GM12878 (cell line): ENCODE measurements at regions not wholly inside any gene's neighbourhood (a gene's known extent, or its start where the extent isn't known, plus 50 kb on each side); places are given as distances from the start of the nearest gene placed in this dataset.

Experiments used
- ATAC-seq: fragments of 200-7000 bp; cut with Tn5 transposase; 3 replicates; pipeline ENCODE4 v1.9.1; 2020; ENCODE audit warnings: mild to moderate bottlenecking, moderate library complexity
- BruUV-seq: library from RNA; stranded (reverse); fragments of 400-500 nt; replicated peaks from 2 replicates; lab custom pipeline; 2021; lab: Mats Ljungman, UMichigan
- CTCF ChIA-PET: fragments of 300-600 bp; sonication (Branson Sonifier 250); formaldehyde crosslinking; extraction: SDS; loops from one replicate; lab custom pipeline; 2021; ENCODE audit warnings: inconsistent platforms; lab: Yijun Ruan, JAX
- POLR2A ChIA-PET: fragments of 350-600 bp; formaldehyde crosslinking; extraction: SDS; loops from one replicate; lab custom pipeline; 2021; ENCODE audit warnings: inconsistent platforms; lab: Charles Lee
- RAD21 ChIA-PET: fragments of 300-600 bp; sonication (Branson Sonifier 250); formaldehyde crosslinking; loops from one replicate; lab custom pipeline; 2023; ENCODE audit warnings: antibody characterized with exemption; ENCODE audit not compliant: unreplicated experiment; lab: Charles Lee
- SMC1A ChIA-PET: fragments of 300-600 bp; sonication (Branson Sonifier 250); formaldehyde crosslinking; loops from one replicate; lab custom pipeline; 2023; ENCODE audit not compliant: unreplicated experiment, uncharacterized antibody; lab: Charles Lee
- DNase-seq: peaks from one replicate; pipeline ENCODE4 v3.0.0-alpha.2; 2011; ENCODE audit warnings: low read depth, low spot score
- FAIRE-seq: peaks from 3 replicates; lab custom pipeline; 2011; peaks lifted over from hg19 to GRCh38; lab: Jason Lieb, UNC
- H2AFZ ChIP-seq: 2 replicates; pipeline ENCODE4 v1.6.0; 2011; ENCODE audit warnings: low read depth, low read length, control low read depth; ENCODE audit not compliant: control insufficient read depth
- H3K27ac ChIP-seq: 2 replicates; pipeline ENCODE4 v1.5.1; 2011; ENCODE audit warnings: control low read depth; ENCODE audit not compliant: control insufficient read depth, insufficient read depth
- H3K27me3 ChIP-seq, 2 experiments: replicated peaks in 1 of 2; 2 replicates each; pipeline versions ENCODE4 v1.6.0 to v1.6.1; 2011; ENCODE audit warnings: low read length in 1 of 2; ENCODE audit not compliant: control insufficient read depth in 2 of 2, insufficient read depth in 2 of 2
- H3K36me3 ChIP-seq, 2 experiments: 2 replicates each; pipeline ENCODE4 v1.5.1; 2011; ENCODE audit warnings: low read length in 1 of 2; ENCODE audit not compliant: control insufficient read depth in 2 of 2, insufficient read depth in 2 of 2
- H3K4me1 ChIP-seq: 2 replicates; pipeline ENCODE4 v1.6.1; 2011; ENCODE audit warnings: mild to moderate bottlenecking, low read length, moderate library complexity, mixed read lengths; ENCODE audit not compliant: control insufficient read depth, insufficient read depth
- H3K4me2 ChIP-seq: 2 replicates; pipeline ENCODE4 v1.6.0; 2011; ENCODE audit warnings: control low read depth; ENCODE audit not compliant: control insufficient read depth, insufficient read depth
- H3K4me3 ChIP-seq: fragments of 200-600 bp; sonication (generic); 2 replicates; pipeline ENCODE4 v1.5.1; 2016
- H3K79me2 ChIP-seq: 2 replicates; pipeline ENCODE4 v1.6.0; 2011; ENCODE audit warnings: low read length; ENCODE audit not compliant: control insufficient read depth, insufficient read depth
- H3K9ac ChIP-seq: 2 replicates; pipeline ENCODE4 v1.8.0; 2011; ENCODE audit warnings: low read length, control low read depth, mixed read lengths; ENCODE audit not compliant: control insufficient read depth, insufficient read depth
- H3K9me3 ChIP-seq: replicated peaks from 3 replicates; pipeline ENCODE4 v1.5.1; 2011; ENCODE audit warnings: mild to moderate bottlenecking, low read length; ENCODE audit not compliant: control insufficient read depth, insufficient read depth
- H4K20me1 ChIP-seq: 2 replicates; pipeline ENCODE4 v1.6.0; 2011; ENCODE audit not compliant: control insufficient read depth, insufficient read depth
- BCLAF1 ChIP-seq: fragments of 450-650 bp; IDR thresholded peaks from 2 replicates; pipeline ENCODE4 v1.6.1; 2017; ENCODE audit warnings: antibody characterized with exemption, mild to moderate bottlenecking, moderate library complexity
- CREM ChIP-seq: IDR thresholded peaks from 2 replicates; pipeline ENCODE4 v1.6.1; 2014; ENCODE audit warnings: antibody characterized with exemption, low read depth
- IRF5 ChIP-seq: fragments of 450-650 bp; IDR thresholded peaks from 2 replicates; pipeline ENCODE4 v1.6.1; 2017; ENCODE audit warnings: borderline replicate concordance
- MAX ChIP-seq: IDR thresholded peaks from 2 replicates; pipeline ENCODE4 v1.6.1; 2012; ENCODE audit warnings: low read depth, low read length, improper control_type of control experiment
- MTA2 ChIP-seq: fragments of 450-650 bp; IDR thresholded peaks from 2 replicates; pipeline ENCODE4 v1.6.1; 2016; ENCODE audit warnings: low read depth, mild to moderate bottlenecking, moderate library complexity
- MXI1 ChIP-seq: fragments of 150-350 bp; IDR thresholded peaks from 2 replicates; pipeline ENCODE4 v1.6.1; 2011; ENCODE audit warnings: low read depth, mild to moderate bottlenecking, inconsistent platforms, low read length, improper control_type of control experiment
- PAX5 ChIP-seq: IDR thresholded peaks from 2 replicates; pipeline ENCODE4 v1.6.1; 2011; ENCODE audit warnings: low read depth, low read length, borderline replicate concordance
- RELA ChIP-seq: fragments of 450-650 bp; IDR thresholded peaks from 2 replicates; pipeline ENCODE4 v1.8.0; 2014; ENCODE audit warnings: borderline replicate concordance; ENCODE audit not compliant: partially characterized antibody
- RUNX3 ChIP-seq: IDR thresholded peaks from 2 replicates; pipeline ENCODE4 v1.6.1; 2012; ENCODE audit warnings: low read length, inconsistent platforms
- SIN3A ChIP-seq: IDR thresholded peaks from 2 replicates; pipeline ENCODE4 v1.6.1; 2012; ENCODE audit warnings: low read depth, low read length, improper control_type of control experiment
- SKIL ChIP-seq: fragments of 450-650 bp; IDR thresholded peaks from 2 replicates; pipeline ENCODE4 v1.6.1; 2017; ENCODE audit warnings: mild to moderate bottlenecking, low read depth, inconsistent platforms; ENCODE audit not compliant: poor library complexity, severe bottlenecking
- TBL1XR1 ChIP-seq: IDR thresholded peaks from 2 replicates; pipeline ENCODE4 v1.6.1; 2012; ENCODE audit warnings: low read depth, low read length, improper control_type of control experiment
- YBX1 ChIP-seq: fragments of 450-650 bp; IDR thresholded peaks from 2 replicates; pipeline ENCODE4 v1.6.1; 2016; ENCODE audit warnings: antibody characterized with exemption
- WGBS: methylation state at CpG from one replicate; pipeline ENCODE4 v1.1.6; 2016; ENCODE audit warnings: low lambda C conversion rate; ENCODE audit not compliant: insufficient replicate concordance, insufficient coverage; ENCODE audit errors: missing lambda C conversion rate; 5-methylcytosine and 5-hydroxymethylcytosine counted together
- in situ Hi-C: fragments of 300-500 bp; cut with MboI; formaldehyde crosslinking; loops from 9 replicates; pipeline ENCODE4 v1.14.3; 2018; ENCODE audit warnings: mixed read lengths
- intact Hi-C: fragments of 100-400 bp; cut with micrococcal nuclease; formaldehyde crosslinking; loops from one replicate; pipeline ENCODE4 v1.14.2; 2022; ENCODE audit not compliant: unreplicated experiment

GRCh38 chr17:53538129-53538617 lies 284.6 kb upstream of the KIF2B start:
- in situ Hi-C loops (no loop called here), intact Hi-C loops (no loop called here)
- no peak overlapping the region for H3K27ac ChIP-seq
- no peaks in the 10 kb centered on the region for H3K36me3 ChIP-seq
- RAD21 ChIA-PET: no interaction called here
- no peak overlapping the region for H3K4me2 ChIP-seq
- TF ChIP-seq SKIL: no peak
- no peak for TF ChIP-seq MXI1
- TF ChIP-seq BCLAF1: no peak
- no peak for TF ChIP-seq RUNX3
- TF ChIP-seq IRF5: no peak
- no peak for TF ChIP-seq CREM
- TF ChIP-seq PAX5: no peak
- TF ChIP-seq SIN3A: no peak
- TF ChIP-seq MAX: no peak
- no peak for TF ChIP-seq TBL1XR1
- no peak for TF ChIP-seq YBX1
- TF ChIP-seq RELA: no peak
- TF ChIP-seq MTA2: no peak
- H3K4me1 ChIP-seq: no peaks in the 10 kb centered on the region
- ATAC-seq (no peak), DNase-seq (no peak), FAIRE-seq (no peak)
- H3K9me3 ChIP-seq: no peaks in the 10 kb centered on the region
- H3K27me3 ChIP-seq: no peaks in the 10 kb centered on the region
- H3K4me3 ChIP-seq: no peak overlapping the region
- SMC1A ChIA-PET: no interaction called here
- H4K20me1 ChIP-seq: no peaks in the 10 kb centered on the region
- H2AFZ ChIP-seq: no peak overlapping the region
- no TSS peak for BruUV-seq
- POLR2A ChIA-PET: no interaction called here
- CTCF ChIA-PET: no interaction called here
- H3K79me2 ChIP-seq: no peaks in the 10 kb centered on the region
- 0% methylated on average over 2 of the region's 2 CpGs for WGBS
- no peak overlapping the region for H3K9ac ChIP-seq
